ENCODE measurements at regions not wholly inside any gene's neighbourhood (a gene's known extent, or its start where the extent isn't known, plus 50 kb on each side); places are given as distances from the start of the nearest gene placed in this dataset.

- TF ChIP-seq ZNF280B (CRISPR knock-in tag; IDR thresholded peaks at IDR 0.05), result no peak
Observed at GRCh38 chr9:135356021-135356420, 123.6 kb upstream of the PPP1R26 start (continued).

- 0% methylated on average over 3 of the region's 5 CpGs for WGBS (ENCODE audit: insufficient coverage, low coverage, missing lambda C conversion rate)
- ATAC-seq (peak; percentile 27; the same call in 2 of the 3 replicates), DNase-seq (ENCODE audit: extremely low read depth in 1 of 4, low spot score in 3 of 4) (no peak), FAIRE-seq (no peak)
- BruUV-seq (replicated peaks), result no TSS peak
- intact Hi-C loops (cut with micrococcal nuclease), result no loop called here
- Histone ChIP-seq H2AFZ (ENCODE audit: low read depth, low read length) (no peak overlapping the region), H3K36me3 (ENCODE audit: control insufficient read depth, insufficient read depth, low read length) (no peaks in the 10 kb centered on the region), H3K27ac (ENCODE audit: extremely low read depth, low read depth, low read length) (no peak overlapping the region), H3K9me1 (ENCODE audit: control insufficient read depth, insufficient read depth, low read length) (no peaks in the 10 kb centered on the region), H3K9ac (ENCODE audit: insufficient read depth in 1 of 2, low read depth in 2 of 2, low read length in 2 of 2) (no peak overlapping the region), H3K4me1 (replicated peaks in 1 of 2; ENCODE audit: control insufficient read depth in 2 of 2, insufficient read depth in 2 of 2, low read length in 2 of 2) (peaks cover 0 to 6% of the 10 kb centered on the region in 2 experiments; a peak in 2 of 5 replicates), H3K9me3 (replicated peaks; ENCODE audit: control insufficient read depth, insufficient read depth, low read depth, low read length) (no peaks in the 10 kb centered on the region), H3K27me3 (ENCODE audit: control insufficient read depth in 2 of 2, insufficient read depth in 2 of 2, low read length in 2 of 2) (peaks cover 39 to 81% of the 10 kb centered on the region in 2 experiments), H3K4me2 (ENCODE audit: insufficient read depth, low read length) (no peak overlapping the region), H3K4me3 (no peak overlapping the region), H3K79me2 (ENCODE audit: control insufficient read depth, insufficient read depth, low read length) (no peaks in the 10 kb centered on the region), H4K20me1 (replicated peaks; ENCODE audit: control insufficient read depth, insufficient read depth, low read length) (peaks cover 5% of the 10 kb centered on the region; the same call in 1 of the 2 replicates)
- in situ Hi-C loops (cut with MboI), result no loop called here
- CTCF ChIA-PET (ENCODE audit: low intra/inter-chr PET ratio), result interaction anchor here (0.6 kb wide), 2 partner anchors 37 to 269 kb away, joined by 4 to 5 read pairs; partner anchors contain the start of gene OLFM1
- TF ChIP-seq NCOA6 (IDR thresholded peaks at IDR 0.05) (no peak), BRCA1 (IDR thresholded peaks at IDR 0.05) (no peak), BRCA1 (CRISPR knock-in tag; IDR thresholded peaks at IDR 0.05) (no peak), PRMT5 (CRISPR knock-in tag; IDR thresholded peaks at IDR 0.05) (no peak), ZBTB33 (CRISPR knock-in tag; IDR thresholded peaks at IDR 0.05) (no peak), C11orf30 (IDR thresholded peaks at IDR 0.05; ENCODE audit: low read depth) (no peak), NCOA2 (IDR thresholded peaks at IDR 0.05; ENCODE audit: partially characterized antibody in 2 of 2) (no peak), ZNF184 (CRISPR knock-in tag; IDR thresholded peaks at IDR 0.05) (no peak)
- POLR2A ChIA-PET, result interaction anchor here (0.7 kb wide), 1 partner anchor 174 kb away, joined by 3 read pairs; no protein-coding TSS in a partner anchor
Observed at GRCh38 chr9:135356796-135357195, 122.8 kb upstream of the PPP1R26 start.

Measured in K562 (cell line).